ENCODE measurements at regions not wholly inside any gene's neighbourhood (a gene's known extent, or its start where the extent isn't known, plus 50 kb on each side); places are given as distances from the start of the nearest gene placed in this dataset.

DNA sequence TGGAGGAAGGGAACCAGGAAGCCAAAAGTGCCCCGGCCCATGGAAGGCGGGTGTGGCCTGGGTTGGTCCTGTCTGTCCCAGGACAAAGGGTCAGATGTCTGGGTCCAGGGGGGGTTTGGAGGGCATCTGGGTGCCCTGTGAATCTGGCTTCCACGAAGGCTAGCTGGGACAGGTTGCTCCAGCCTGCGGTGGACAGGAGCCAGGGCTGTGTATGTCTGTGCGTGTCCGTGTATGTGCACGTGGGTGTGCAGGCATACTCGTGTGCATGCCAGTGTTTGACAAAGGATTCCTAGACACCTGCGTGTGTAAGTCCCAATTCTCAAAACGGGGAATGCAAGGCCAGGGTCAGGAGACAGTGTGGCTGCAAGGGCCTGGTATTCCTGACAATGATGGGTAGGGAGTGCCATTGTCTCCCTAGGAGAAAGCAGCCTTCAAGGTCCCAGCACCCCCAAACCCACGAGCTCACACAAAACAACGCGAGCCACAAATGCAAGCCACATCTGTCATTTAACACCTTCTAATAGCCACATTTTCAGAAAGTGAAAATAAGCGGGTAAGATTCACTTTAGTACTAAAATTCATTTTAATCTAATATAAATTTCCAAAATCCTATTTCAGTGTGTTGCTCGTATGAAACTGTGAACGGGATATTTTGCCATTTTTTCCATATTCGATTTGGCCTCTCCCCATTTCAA lies 78.4 kb upstream of the WNT7B start:
- TF ChIP-seq, protein P1, sequence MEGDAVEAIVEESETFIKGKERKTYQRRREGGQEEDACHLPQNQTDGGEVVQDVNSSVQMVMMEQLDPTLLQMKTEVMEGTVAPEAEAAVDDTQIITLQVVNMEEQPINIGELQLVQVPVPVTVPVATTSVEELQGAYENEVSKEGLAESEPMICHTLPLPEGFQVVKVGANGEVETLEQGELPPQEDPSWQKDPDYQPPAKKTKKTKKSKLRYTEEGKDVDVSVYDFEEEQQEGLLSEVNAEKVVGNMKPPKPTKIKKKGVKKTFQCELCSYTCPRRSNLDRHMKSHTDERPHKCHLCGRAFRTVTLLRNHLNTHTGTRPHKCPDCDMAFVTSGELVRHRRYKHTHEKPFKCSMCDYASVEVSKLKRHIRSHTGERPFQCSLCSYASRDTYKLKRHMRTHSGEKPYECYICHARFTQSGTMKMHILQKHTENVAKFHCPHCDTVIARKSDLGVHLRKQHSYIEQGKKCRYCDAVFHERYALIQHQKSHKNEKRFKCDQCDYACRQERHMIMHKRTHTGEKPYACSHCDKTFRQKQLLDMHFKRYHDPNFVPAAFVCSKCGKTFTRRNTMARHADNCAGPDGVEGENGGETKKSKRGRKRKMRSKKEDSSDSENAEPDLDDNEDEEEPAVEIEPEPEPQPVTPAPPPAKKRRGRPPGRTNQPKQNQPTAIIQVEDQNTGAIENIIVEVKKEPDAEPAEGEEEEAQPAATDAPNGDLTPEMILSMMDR (IDR thresholded peaks at IDR 0.05): no peak
- TF ChIP-seq EZH2 (IDR thresholded peaks at IDR 0.05) (no peak), EZH2phosphoT487 (IDR thresholded peaks at IDR 0.05) (no peak)
